ENCODE measurements at regions not wholly inside any gene's neighbourhood (a gene's known extent, or its start where the extent isn't known, plus 50 kb on each side); places are given as distances from the start of the nearest gene placed in this dataset.

DNA sequence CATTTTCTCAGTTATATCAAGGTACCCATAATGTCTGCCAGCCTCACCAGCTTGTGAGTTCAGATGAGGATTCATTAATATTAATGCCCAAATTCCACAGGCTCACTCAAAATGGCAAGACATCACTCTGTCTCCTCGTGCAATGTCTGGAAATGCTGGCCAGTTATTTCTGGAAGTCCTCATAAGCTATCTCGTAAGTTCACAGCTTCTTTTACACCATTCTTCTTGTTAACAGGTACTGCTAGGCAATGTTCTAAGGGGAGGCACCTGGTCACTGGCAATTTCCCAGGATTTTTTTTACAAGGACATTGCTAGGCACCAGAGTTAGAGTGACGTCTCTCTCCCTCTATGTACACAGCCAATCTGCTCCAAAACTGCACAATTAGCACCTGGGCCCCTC, 80.2 kb upstream of the SEMA3C start:
- TF ChIP-seq CEBPB (IDR thresholded peaks at IDR 0.05): no peak
- TF ChIP-seq FOXM1 (IDR thresholded peaks at IDR 0.05; ENCODE audit: borderline replicate concordance, low read depth): no peak
- TF ChIP-seq, protein P1, sequence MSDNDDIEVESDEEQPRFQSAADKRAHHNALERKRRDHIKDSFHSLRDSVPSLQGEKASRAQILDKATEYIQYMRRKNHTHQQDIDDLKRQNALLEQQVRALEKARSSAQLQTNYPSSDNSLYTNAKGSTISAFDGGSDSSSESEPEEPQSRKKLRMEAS (IDR thresholded peaks at IDR 0.05): no peak

Measured in Ishikawa (cell line).